Naive thymus-derived CD4-positive, alpha-beta T cell (primary cell): ENCODE measurements at regions not wholly inside any gene's neighbourhood (a gene's known extent, or its start where the extent isn't known, plus 50 kb on each side); places are given as distances from the start of the nearest gene placed in this dataset.

Experiments
- ATAC-seq: fragments of 150-1000 bp; cut with Tn5 transposase; 2 replicates; pipeline ENCODE4 v1.10.0; 2021; ENCODE audit warnings: mild to moderate bottlenecking, moderate library complexity
- CTCF ChIA-PET: fragments of 350-600 bp; sonication (Branson Sonifier 250); formaldehyde crosslinking; loops from one replicate; lab custom pipeline; 2021; ENCODE audit warnings: antibody characterized with exemption; lab: Charles Lee
- POLR2A ChIA-PET: fragments of 350-600 bp; sonication (Branson Sonifier 250); formaldehyde crosslinking; loops from one replicate; lab custom pipeline; 2021; ENCODE audit warnings: antibody characterized with exemption, inconsistent platforms; lab: Charles Lee
- DNase-seq, 9 donors: peaks; one replicate each; pipeline versions ENCODE4 v3.0.0 to v3.0.0-alpha.2; 2020 to 2022; ENCODE audit warnings: mixed read lengths in 1 of 9
- H3K27ac ChIP-seq: one replicate; pipeline ENCODE4 v1.7.0; 2013; ENCODE audit warnings: mild to moderate bottlenecking, low read depth, low read length, moderate library complexity
- H3K27me3 ChIP-seq, 2 donors: one replicate each; pipeline ENCODE4 v1.7.0; 2013; ENCODE audit warnings: low read length in 2 of 2, mild to moderate bottlenecking in 2 of 2, moderate library complexity in 2 of 2; ENCODE audit not compliant: control insufficient read depth in 2 of 2, insufficient read depth in 2 of 2
- H3K36me3 ChIP-seq, 3 experiments: 1 replicate in 2 of 3; 2 replicates in 1 of 3; pipeline ENCODE4 v1.7.0; 2013; ENCODE audit warnings: low read length in 3 of 3, mild to moderate bottlenecking in 3 of 3, moderate library complexity in 1 of 3; ENCODE audit not compliant: insufficient read depth in 3 of 3, control insufficient read depth in 2 of 3
- H3K4me1 ChIP-seq, 2 donors: one replicate each; pipeline ENCODE4 v1.7.0; 2013; ENCODE audit warnings: low read length in 2 of 2, mild to moderate bottlenecking in 2 of 2, moderate library complexity in 1 of 2; ENCODE audit not compliant: control insufficient read depth in 2 of 2, insufficient read depth in 2 of 2
- H3K4me3 ChIP-seq: 2 replicates; pipeline ENCODE4 v1.7.0; 2013; ENCODE audit warnings: mild to moderate bottlenecking, low read length
- H3K9me3 ChIP-seq, 3 experiments: 1 replicate in 2 of 3; 2 replicates in 1 of 3; pipeline ENCODE4 v1.7.0; 2013; ENCODE audit warnings: low read length in 3 of 3; ENCODE audit not compliant: control insufficient read depth in 2 of 3
- H3K27ac Mint-ChIP-seq, 9 donors: one replicate each; pipeline ENCODE4 v1.8.0; 2020 to 2022; ENCODE audit warnings: mixed read lengths in 9 of 9, mild to moderate bottlenecking in 8 of 9, moderate library complexity in 5 of 9, inconsistent platforms in 2 of 9
- H3K27me3 Mint-ChIP-seq, 5 donors: one replicate each; pipeline ENCODE4 v1.8.0; 2021 to 2022; ENCODE audit warnings: mixed read lengths in 5 of 5, mild to moderate bottlenecking in 1 of 5
- H3K36me3 Mint-ChIP-seq, 5 donors: one replicate each; pipeline ENCODE4 v1.8.0; 2020 to 2022; ENCODE audit warnings: mixed read lengths in 5 of 5, mild to moderate bottlenecking in 3 of 5, inconsistent platforms in 1 of 5
- H3K4me1 Mint-ChIP-seq, 7 donors: one replicate each; pipeline ENCODE4 v1.8.0; 2020 to 2022; ENCODE audit warnings: mixed read lengths in 7 of 7, mild to moderate bottlenecking in 3 of 7, inconsistent platforms in 1 of 7
- H3K4me3 Mint-ChIP-seq, 10 donors: one replicate each; pipeline ENCODE4 v1.8.0; 2020 to 2022; ENCODE audit warnings: mild to moderate bottlenecking in 10 of 10, mixed read lengths in 10 of 10, moderate library complexity in 6 of 10, inconsistent platforms in 2 of 10
- H3K9me3 Mint-ChIP-seq, 11 donors: one replicate each; pipeline ENCODE4 v1.8.0; 2020 to 2022; ENCODE audit warnings: mixed read lengths in 11 of 11, mild to moderate bottlenecking in 4 of 11, inconsistent platforms in 1 of 11, moderate library complexity in 1 of 11
- intact Hi-C, 2 donors: fragments of 100-400 bp; cut with micrococcal nuclease; formaldehyde crosslinking; loops; one replicate each; pipeline ENCODE4 v1.15.1; 2023

DNA sequence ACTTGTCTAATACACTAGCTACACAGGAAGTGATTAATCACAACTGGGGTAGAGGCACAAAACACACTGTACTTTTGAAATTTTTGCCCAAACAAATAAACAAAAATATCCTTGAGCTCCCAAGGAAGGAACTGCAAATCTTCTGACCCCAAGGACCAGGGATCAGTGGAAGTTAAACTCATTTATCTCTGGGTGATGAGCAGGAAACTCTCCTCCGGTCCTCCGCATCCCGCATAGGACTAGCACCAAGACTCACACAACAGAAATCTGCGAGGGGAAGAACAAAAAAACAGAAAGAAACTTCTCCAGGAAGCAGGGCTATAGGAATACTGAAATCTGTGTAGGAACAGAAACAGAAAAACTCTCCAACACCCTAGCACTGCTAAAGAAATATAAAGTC lies 650.3 kb downstream of the DCDC2C start:
- intact Hi-C loops: no loop called here

DNA sequence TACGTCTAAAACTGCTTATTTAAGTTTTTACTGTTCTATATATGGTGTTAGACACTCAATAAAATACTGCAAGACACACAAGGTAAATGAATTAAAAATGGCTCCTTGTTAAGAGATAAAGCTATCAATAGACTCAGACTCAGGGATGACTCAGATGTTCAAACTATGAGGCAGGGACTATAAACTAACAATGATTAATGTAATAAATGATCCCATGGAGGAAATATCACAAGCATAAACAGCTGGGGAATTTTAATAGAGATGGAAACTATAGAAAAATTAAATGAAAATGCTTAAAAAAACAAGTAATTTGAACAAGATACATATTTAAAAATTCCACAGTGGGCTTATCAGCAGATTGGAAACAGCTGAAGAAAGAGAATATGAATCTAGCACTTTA lies 650.8 kb downstream of the DCDC2C start:
- Mint-ChIP-seq H3K4me1 (no peaks in the 10 kb centered on the region), H3K27ac (no peak overlapping the region), H3K9me3 (peaks cover 0 to 17% (median 2%) of the 10 kb centered on the region in 11 donors), H3K36me3 (no peaks in the 10 kb centered on the region), H3K27me3 (no peaks in the 10 kb centered on the region), H3K4me3 (no peak overlapping the region)
- ChIA-PET CTCF (interaction anchor here (0.9 kb wide), 1 partner anchor 11 kb away, joined by 3 read pairs; no protein-coding TSS in a partner anchor), POLR2A (no interaction called here)
- no peaks in the 10 kb centered on the region for H3K27me3 ChIP-seq
- no peak for DNase-seq
- H3K27ac ChIP-seq: no peak overlapping the region
- H3K9me3 ChIP-seq: no peaks in the 10 kb centered on the region
- intact Hi-C loops: no loop called here
- no peak for ATAC-seq
- no peaks in the 10 kb centered on the region for H3K4me1 ChIP-seq
- H3K4me3 ChIP-seq: no peak overlapping the region
- no peaks in the 10 kb centered on the region for H3K36me3 ChIP-seq

More for the DNA sequence above, 650.3 kb downstream of the DCDC2C start:
- ATAC-seq (no peak), DNase-seq (no peak)
- Histone ChIP-seq H3K27ac (no peak overlapping the region), H3K36me3 (no peaks in the 10 kb centered on the region), H3K27me3 (no peaks in the 10 kb centered on the region), H3K4me3 (no peak overlapping the region), H3K4me1 (no peaks in the 10 kb centered on the region), H3K9me3 (no peaks in the 10 kb centered on the region)
- Mint-ChIP-seq H3K4me3 (no peak overlapping the region), H3K27me3 (no peaks in the 10 kb centered on the region), H3K27ac (no peak overlapping the region), H3K4me1 (no peaks in the 10 kb centered on the region), H3K9me3 (peaks cover 0 to 17% (median 2%) of the 10 kb centered on the region in 11 donors), H3K36me3 (no peaks in the 10 kb centered on the region)
- POLR2A ChIA-PET: no interaction called here
- CTCF ChIA-PET: interaction anchor here (0.9 kb wide), 1 partner anchor 11 kb away, joined by 3 read pairs; no protein-coding TSS in a partner anchor

DNA sequence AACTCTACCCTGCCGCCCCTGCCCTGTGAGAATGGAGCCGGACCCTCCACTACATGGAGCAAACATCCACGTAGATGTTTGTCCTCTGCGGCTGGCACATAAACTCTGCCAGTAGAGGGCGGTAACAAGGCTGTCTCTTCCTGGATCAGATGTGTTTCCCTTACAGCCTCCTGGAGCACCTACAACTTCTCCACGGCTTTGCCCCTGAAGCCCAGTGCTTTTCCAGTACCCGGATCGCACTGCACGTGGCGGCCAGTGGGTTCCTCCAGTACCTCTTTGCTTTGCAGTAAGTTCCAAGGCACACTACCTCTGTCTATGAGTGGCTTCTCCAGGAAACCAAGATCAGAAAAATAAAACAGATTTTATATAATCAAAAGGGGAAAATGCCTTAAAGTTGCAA lies 651.3 kb downstream of the DCDC2C start:
- H3K27ac ChIP-seq: no peak overlapping the region
- no peaks in the 10 kb centered on the region for H3K27me3 ChIP-seq
- no peak overlapping the region for H3K27ac Mint-ChIP-seq
- no peak for DNase-seq
- H3K4me1 Mint-ChIP-seq: no peaks in the 10 kb centered on the region
- H3K9me3 Mint-ChIP-seq: peaks cover 0 to 17% (median 2%) of the 10 kb centered on the region in 11 donors
- POLR2A ChIA-PET: no interaction called here
- no peak for ATAC-seq
- H3K4me3 Mint-ChIP-seq: no peak overlapping the region
- H3K36me3 Mint-ChIP-seq: no peaks in the 10 kb centered on the region
- intact Hi-C loops: no loop called here
- H3K27me3 Mint-ChIP-seq: no peaks in the 10 kb centered on the region
- no peaks in the 10 kb centered on the region for H3K9me3 ChIP-seq
- CTCF ChIA-PET: interaction anchor here (0.9 kb wide), 1 partner anchor 10 kb away, joined by 3 read pairs; no protein-coding TSS in a partner anchor
- no peaks in the 10 kb centered on the region for H3K4me1 ChIP-seq
- H3K36me3 ChIP-seq: no peaks in the 10 kb centered on the region
- no peak overlapping the region for H3K4me3 ChIP-seq

DNA sequence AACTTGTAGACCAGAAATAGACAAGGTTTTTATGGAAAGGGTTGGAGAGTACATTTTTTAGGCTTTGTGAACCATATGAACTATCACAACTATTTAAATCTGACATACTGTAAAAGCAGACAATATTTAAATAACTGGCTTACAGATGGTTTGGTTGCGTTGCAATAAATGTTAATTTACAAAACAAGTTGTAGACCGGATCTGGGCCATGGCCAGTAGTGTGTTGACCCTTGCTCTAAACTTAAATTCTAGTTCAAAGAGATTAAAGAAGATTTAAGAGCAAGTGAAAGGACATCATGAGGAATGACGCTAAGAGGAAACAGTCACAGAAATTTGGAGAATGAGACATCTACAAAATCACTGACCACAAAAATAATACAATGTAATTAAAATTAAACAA lies 652.7 kb downstream of the DCDC2C start:
- no peak overlapping the region for H3K4me3 ChIP-seq
- no peaks in the 10 kb centered on the region for H3K36me3 Mint-ChIP-seq
- H3K27me3 ChIP-seq: no peaks in the 10 kb centered on the region
- POLR2A ChIA-PET: no interaction called here
- DNase-seq: no peak
- intact Hi-C loops: no loop called here
- CTCF ChIA-PET: no interaction called here
- no peak overlapping the region for H3K27ac Mint-ChIP-seq
- H3K27ac ChIP-seq: no peak overlapping the region
- no peak overlapping the region for H3K4me3 Mint-ChIP-seq
- H3K9me3 ChIP-seq: no peaks in the 10 kb centered on the region
- no peak for ATAC-seq
- no peaks in the 10 kb centered on the region for H3K4me1 Mint-ChIP-seq
- H3K4me1 ChIP-seq: no peaks in the 10 kb centered on the region
- H3K9me3 Mint-ChIP-seq: peaks cover 0 to 13% (median 2%) of the 10 kb centered on the region in 11 donors
- H3K36me3 ChIP-seq: no peaks in the 10 kb centered on the region
- no peaks in the 10 kb centered on the region for H3K27me3 Mint-ChIP-seq

DNA sequence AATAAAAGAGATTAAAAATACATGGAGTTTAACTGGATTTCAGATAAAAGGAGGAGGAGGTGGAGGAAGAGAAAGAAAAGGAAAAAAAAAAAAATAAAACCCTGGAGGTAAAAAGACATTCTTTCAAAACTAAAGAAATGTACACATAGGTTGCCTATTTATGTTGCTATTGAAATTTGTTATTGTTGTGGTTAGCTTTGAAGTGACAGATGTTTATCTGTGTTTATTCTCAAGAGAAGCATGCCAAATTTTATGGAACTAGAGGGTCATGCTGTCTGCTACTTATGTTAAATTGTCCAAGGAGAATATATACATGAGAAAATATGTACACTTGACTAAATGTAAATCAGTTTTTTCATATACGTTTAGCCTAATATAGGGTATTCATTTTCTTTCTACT lies 653.2 kb downstream of the DCDC2C start:
- Histone ChIP-seq H3K36me3 (no peaks in the 10 kb centered on the region), H3K27me3 (no peaks in the 10 kb centered on the region), H3K4me3 (no peak overlapping the region), H3K9me3 (no peaks in the 10 kb centered on the region), H3K4me1 (no peaks in the 10 kb centered on the region), H3K27ac (no peak overlapping the region)
- Mint-ChIP-seq H3K27ac (no peak overlapping the region), H3K27me3 (no peaks in the 10 kb centered on the region), H3K4me3 (no peak overlapping the region), H3K9me3 (peaks cover 0 to 17% (median 3%) of the 10 kb centered on the region in 11 donors), H3K36me3 (no peaks in the 10 kb centered on the region), H3K4me1 (no peaks in the 10 kb centered on the region)
- POLR2A ChIA-PET: no interaction called here
- DNase-seq (no peak), ATAC-seq (no peak)
- CTCF ChIA-PET: no interaction called here
- intact Hi-C loops: no loop called here

DNA sequence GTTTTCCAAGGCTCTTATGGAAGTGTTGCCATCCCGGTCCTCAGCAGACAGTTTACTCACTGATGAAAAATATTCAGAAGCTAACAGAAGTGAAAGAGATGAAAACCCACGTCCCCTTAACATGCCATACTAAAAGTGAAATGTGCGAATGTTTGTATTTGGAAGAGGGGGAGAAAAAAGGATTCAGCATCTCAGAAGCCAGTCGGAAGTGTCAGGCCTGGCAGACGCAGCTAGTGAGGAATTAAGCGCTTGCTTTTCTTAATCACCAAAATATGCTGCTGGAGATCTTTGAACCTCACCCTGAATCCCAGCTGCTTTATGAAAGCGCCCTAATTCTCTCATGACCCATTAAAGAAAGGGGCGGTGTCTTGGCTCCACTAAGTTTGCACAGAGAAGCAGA lies 653.7 kb downstream of the DCDC2C start:
- no peaks in the 10 kb centered on the region for H3K4me1 Mint-ChIP-seq
- peaks cover 0 to 17% (median 2%) of the 10 kb centered on the region in 11 donors for H3K9me3 Mint-ChIP-seq
- H3K27me3 Mint-ChIP-seq: no peaks in the 10 kb centered on the region
- H3K36me3 Mint-ChIP-seq: no peaks in the 10 kb centered on the region
- Histone ChIP-seq H3K27me3 (no peaks in the 10 kb centered on the region), H3K36me3 (no peaks in the 10 kb centered on the region), H3K4me1 (no peaks in the 10 kb centered on the region), H3K27ac (no peak overlapping the region), H3K4me3 (no peak overlapping the region), H3K9me3 (no peaks in the 10 kb centered on the region)
- no peak overlapping the region for H3K27ac Mint-ChIP-seq
- H3K4me3 Mint-ChIP-seq: no peak overlapping the region
- ChIA-PET CTCF (no interaction called here), POLR2A (no interaction called here)
- intact Hi-C loops: no loop called here
- DNase-seq: no peak
- ATAC-seq: no peak

DNA sequence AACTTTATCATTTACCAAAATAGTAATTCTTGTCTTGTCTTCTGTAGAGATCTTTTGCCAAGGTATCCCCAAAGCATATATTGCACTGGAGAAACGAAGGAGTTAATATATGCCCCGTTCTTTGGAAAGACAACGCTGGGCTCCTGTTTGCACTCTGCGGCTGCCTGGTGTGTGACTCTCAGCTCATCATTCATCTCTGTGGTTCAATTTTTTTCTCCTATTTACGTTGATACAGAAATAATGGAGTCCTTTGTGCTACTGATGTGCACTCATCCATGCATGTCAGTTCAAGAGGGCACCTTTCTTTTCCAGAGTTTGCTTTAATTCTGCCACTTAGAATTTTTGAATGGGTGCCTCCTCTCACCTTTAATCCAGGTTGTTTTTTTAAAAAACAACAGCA lies 655.5 kb downstream of the DCDC2C start:
- no peak overlapping the region for H3K4me3 Mint-ChIP-seq
- ChIA-PET CTCF (no interaction called here), POLR2A (no interaction called here)
- no peak overlapping the region for H3K27ac ChIP-seq
- no peak overlapping the region for H3K4me3 ChIP-seq
- no peaks in the 10 kb centered on the region for H3K27me3 Mint-ChIP-seq
- H3K27me3 ChIP-seq: no peaks in the 10 kb centered on the region
- no peaks in the 10 kb centered on the region for H3K36me3 ChIP-seq
- peaks cover 0 to 22% (median 3%) of the 10 kb centered on the region in 11 donors for H3K9me3 Mint-ChIP-seq
- no peaks in the 10 kb centered on the region for H3K4me1 ChIP-seq
- intact Hi-C loops: no loop called here
- H3K9me3 ChIP-seq: no peaks in the 10 kb centered on the region
- H3K4me1 Mint-ChIP-seq: no peaks in the 10 kb centered on the region
- H3K36me3 Mint-ChIP-seq: no peaks in the 10 kb centered on the region
- DNase-seq: no peak
- H3K27ac Mint-ChIP-seq: no peak overlapping the region
- ATAC-seq: no peak
